GM18505 (cell line): ENCODE measurements at regions not wholly inside any gene's neighbourhood (a gene's known extent, or its start where the extent isn't known, plus 50 kb on each side); places are given as distances from the start of the nearest gene placed in this dataset.
"Not testable (repeated sequence)": the region's sequence is repeated elsewhere in the genome, so short reads cannot be mapped to it uniquely, and the experiment has no call there.

ENCODE experiments used
- ATAC-seq: cut with Tn5 transposase; IDR thresholded peaks from one replicate; pipeline ENCODE4 v1.9.1; 2021; ENCODE audit not compliant: unreplicated experiment
- POLR2A ChIP-seq: IDR thresholded peaks from 4 replicates; pipeline ENCODE4 v1.6.1; 2011; ENCODE audit warnings: borderline replicate concordance; ENCODE audit not compliant: insufficient read depth, insufficient read length; ENCODE audit errors: extremely low read depth

DNA sequence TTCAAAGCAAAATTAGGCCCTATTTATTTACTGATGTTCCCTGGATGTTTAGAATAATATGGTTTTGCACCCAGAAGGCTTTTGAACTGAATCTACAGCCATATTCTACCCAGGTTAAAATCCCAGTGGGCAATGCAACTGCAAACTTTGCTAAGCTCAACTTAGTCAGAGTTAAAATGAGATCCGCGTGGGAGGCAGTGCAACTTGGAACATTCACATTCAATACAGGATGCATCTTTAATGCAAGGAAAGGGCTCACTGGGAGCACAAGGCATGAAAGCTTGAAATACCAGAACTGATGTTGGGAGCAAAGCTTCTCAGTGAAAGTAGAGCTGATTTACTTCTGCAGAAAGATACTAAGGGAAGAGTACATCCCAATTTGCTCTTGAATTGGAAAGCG is 281.2 kb upstream of the DEFB112 start:
- no peak for ATAC-seq
- no peak for TF ChIP-seq POLR2A

DNA sequence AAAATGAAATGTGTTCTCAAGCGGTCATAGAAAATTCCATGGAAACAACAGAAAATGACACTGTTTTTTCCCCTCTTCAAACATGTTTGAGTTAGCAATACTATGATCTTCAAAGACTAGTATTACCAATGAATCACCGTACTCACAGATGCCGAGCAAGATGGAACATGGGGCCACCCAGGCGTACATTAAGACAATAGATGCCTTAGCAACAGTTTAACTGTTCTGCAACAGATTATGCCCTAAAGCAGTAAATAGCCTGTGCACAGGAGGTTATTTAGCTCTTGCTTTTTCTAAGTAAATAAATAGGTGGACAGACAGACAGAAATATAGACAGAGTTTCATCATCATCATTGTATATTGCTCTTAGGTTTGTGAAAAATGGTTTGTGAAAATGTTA is 284.0 kb upstream of the DEFB112 start:
- ATAC-seq, result no peak
- TF ChIP-seq POLR2A, result no peak

DNA sequence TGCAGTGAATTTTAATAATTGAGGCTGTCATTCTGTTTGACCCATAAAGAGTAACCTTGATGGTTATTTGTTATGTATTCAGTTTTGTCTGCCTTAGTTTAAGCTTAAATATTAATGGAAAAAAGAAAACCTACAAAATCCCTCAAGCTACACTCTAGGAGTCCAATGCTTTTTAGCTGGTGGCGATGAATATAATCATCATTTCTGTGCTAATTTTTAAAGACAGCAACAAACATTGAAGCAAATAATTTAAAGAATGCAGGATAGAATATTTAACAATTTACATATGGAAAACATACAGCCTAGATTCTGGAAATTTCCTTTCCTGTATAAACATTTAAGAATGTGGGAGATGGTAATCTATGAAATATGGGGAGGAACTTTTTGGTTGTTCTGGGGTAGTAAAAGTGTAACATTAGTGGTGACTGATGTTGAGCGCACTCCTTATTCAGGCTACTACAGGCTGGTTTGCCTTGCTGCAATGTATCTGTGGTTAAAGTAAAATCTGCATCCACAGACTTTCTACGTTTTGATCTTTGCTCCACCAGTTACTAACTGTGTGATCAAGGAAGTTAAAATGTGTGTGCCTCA is 287.9 kb upstream of the DEFB112 start:
- ATAC-seq, result no peak
- TF ChIP-seq POLR2A, result no peak

DNA sequence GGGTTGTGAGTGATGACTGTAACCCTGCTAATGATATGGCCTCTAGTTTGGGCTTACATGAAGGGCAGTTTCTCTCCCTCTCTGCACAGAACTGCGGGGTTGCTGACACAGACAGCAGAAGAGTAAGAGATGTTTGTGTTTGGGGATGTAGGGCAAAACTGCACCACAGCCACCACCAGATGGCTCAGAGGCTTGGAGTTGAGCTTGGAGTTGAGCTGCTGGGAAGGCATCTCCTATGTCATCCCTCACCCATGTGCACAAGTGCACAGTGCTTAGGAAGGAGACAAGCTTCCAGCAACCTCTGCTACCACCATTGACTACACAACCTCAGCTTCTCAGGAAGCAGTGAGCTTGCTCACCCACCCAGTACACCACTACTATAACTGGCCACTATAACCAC is 303.9 kb upstream of the DEFB112 start:
- no peak for TF ChIP-seq POLR2A
- no peak for ATAC-seq

DNA sequence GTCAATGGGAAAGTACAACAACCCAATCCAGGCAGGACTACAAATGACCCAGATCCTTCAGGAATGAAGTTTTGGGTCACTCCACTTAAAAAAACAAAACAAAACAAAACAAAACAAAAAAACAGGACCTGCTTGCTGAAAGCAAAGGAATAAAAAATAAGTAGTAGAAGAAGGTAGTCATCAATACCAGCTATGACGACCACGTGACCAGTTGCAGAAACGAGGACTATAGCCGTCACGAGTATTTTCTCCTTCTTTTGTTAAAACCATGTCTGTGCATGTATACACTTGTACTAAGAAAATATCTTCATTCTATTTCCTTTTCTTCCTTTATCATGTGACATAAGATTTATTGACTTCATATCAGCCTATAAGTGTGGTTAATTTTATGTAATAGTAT is 308.4 kb upstream of the DEFB112 start:
- ATAC-seq, result no peak
- TF ChIP-seq POLR2A, result no peak

DNA sequence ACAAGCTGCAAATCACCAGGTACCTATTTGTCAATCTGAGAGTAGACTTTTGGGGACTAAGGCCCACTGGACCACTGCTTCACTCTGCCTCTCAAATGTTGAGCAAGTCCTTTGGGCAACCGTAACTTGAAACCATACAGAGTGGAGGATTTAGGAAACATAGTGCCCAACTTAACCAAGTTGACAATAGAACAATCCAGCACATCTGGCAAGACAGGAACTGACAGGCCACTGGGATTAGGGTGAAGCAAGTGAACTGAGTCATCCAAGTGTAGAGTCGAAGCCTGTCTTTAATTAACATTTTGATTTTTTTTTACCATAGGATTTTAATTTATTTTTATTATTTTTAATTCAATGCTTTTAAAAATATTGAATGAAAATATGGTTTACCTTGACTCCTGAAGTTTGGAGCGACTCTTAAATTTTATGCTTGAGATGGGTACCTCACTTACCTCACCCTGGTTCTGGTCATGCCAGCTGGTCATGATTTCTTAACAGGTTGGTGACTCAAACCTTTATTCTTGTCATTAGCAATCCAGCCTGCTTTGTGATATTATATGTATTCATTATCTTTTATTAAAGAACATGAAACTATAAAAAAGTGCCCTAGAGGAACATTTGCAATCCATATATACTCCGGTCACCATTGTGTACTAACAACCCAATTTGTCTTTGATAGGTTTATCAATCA is 312.1 kb upstream of the DEFB112 start:
- TF ChIP-seq POLR2A, result no peak

DNA sequence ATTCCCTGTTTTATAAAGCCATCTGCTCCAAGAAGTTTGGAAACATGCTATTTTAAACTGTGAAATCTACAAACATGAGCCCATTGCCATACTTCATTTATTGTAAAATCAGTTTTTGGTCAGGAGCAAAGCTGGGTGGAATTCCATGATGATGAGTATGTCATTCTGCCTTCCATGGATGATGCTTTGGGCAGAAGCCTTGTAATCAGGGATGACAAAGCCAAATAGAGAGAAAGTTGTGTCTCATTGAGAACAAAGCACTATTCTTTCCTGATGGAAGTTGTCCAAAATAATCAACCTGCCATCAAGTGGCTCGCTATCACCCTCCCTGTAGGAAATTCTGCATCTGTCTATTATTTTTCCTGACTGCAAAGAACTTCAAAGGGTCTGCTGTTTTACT is 313.0 kb upstream of the DEFB112 start:
- no peak for ATAC-seq

More for the DNA sequence above, 312.1 kb upstream of the DEFB112 start:
- ATAC-seq, result no peak

DNA sequence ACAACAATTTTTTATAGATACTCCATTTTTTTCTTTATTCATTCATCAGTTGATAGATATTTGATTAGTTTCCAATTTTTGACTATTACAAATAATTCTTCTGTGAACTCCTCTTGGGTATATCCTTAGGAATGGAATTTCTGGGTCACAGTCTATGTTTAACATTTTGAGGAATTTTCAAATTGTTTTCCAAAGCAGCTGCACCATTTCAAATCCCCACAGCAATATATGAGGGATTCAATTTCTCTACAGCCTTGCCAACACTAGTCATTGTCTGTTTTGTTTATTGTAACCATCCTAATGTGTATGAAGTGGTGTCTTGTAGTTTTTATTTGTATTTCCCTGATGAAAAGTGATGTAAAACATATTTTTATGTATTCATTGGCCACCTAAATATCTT is 320.3 kb upstream of the DEFB112 start:
- ATAC-seq, result no peak
- TF ChIP-seq POLR2A, result no peak

More for the DNA sequence above, 313.0 kb upstream of the DEFB112 start:
- no peak for TF ChIP-seq POLR2A

DNA sequence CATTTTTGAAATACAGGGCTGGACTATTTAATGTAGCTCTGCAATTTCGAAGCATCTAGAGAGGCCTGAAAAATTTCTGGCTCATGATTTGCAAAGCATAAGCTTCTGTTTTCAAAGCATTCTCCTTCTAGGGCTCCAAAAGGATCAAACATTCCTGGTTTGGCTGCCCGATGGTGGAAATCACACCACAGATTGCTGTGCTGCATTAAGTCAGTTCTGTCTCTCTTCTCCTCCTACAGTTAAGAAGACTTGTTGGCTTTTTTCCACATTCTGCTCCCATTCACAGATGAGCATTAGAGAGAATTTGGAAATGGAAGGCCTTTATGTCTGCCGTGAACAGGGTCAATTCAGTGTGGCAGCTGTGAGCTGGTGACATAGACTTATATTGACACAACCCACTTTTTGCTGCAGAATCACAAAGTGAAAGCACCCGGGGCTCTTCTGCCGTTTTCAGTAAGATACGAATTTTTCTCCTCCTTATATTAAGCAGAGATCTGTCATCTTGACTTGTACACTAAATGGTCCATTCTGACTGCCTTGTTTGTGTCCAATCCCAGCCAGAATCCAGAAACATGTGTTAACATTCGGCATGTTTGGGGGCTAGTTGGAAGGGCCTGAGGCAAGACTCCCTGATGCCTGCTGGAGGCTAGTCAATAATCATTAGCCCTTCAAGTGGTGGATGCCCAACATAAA is 330.8 kb upstream of the DEFB112 start:
- TF ChIP-seq POLR2A, result no peak
- ATAC-seq, result no peak

DNA sequence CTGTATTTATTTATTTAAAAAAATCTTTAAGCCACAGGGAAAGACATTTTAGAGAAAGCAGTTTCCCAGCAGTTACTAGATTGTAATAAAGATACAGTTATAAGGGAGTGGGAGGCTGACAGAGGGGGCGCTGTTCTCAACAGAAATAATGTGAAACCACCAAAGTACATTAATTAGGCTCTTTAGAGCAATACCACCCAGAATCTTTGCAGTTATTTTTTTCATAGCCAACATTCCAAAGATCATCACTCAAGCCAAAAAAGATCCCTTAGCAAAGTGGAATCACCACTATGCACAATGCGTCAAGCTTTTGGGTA is 331.3 kb upstream of the DEFB112 start:
- ATAC-seq, result no peak
- TF ChIP-seq POLR2A, result no peak

DNA sequence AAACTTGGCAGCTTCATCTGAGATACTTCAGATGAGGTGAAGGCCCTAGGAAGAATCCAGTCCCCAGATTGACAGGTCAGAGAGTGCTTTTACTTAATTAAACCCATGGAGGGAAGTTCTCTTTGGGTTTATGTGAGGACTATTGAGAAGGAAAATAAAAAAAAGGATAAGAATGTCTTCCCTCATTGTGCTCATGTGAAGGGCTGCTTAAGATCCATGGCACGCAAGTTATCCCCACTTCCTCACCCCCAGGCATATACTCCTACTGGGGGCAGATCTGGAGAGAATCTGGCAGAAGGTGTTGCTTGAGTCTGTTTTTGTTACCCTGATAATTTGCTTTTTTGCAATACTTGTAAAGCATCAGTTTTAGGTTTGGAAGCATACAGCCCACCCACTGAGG is 322.9 kb upstream of the TFAP2D start:
- no peak for TF ChIP-seq POLR2A
- ATAC-seq, result no peak

DNA sequence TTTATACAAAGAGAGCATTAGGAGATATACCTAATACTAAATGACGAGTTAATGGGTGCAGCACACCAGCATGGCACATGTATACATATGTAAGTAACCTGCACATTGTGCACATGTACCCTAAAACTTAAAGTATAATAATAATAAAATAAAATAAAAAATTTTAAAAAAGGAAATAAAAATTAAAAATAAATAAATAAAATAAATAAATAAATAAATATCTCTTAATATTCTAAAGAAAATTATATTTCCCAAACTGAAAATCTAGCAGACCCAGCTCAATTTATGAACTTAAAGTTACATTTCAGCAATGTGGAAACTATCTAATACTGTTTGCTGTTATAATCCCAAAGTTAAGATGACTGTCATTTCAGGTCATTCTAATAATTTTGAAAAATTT is 319.2 kb upstream of the TFAP2D start:
- ATAC-seq, result not testable (repeated sequence)

DNA sequence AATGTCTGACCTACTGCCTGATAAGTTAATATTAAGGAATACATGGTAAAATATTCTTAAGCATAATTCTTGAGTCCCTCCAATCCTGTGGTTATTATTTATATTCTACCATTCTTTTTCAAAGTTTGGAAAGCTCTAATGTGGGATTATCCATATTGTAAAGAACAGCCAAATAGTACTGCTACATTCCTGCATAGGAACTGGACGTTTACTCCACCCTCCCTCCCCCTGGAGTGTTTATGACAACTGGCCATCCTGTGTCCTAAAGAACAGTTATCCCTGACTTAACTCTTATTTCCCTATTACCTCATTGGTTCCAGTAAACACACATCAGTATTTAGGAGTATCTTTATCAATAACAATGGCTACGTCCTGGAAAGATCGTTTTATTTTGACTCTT is 308.7 kb upstream of the TFAP2D start:
- no peak for TF ChIP-seq POLR2A
- no peak for ATAC-seq

DNA sequence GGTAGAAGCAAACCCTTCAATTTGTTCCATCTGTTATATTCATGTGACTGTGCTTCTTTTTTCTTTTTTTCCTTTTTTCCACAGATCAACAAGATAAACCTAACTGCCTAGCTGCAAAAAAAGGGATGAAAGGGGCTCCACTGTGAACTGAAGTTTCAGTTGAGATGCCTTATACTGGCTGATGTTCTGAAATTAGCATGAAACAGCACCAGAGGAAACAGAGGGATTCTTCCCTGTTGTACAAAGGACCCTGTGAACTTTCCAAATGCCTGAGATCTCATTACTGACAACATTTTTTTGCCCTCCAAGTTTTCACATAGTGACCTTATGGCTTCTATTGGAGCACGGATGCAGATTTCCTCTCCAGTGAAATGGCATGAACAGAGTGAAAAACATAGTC is 302.7 kb upstream of the TFAP2D start:
- no peak for ATAC-seq

DNA sequence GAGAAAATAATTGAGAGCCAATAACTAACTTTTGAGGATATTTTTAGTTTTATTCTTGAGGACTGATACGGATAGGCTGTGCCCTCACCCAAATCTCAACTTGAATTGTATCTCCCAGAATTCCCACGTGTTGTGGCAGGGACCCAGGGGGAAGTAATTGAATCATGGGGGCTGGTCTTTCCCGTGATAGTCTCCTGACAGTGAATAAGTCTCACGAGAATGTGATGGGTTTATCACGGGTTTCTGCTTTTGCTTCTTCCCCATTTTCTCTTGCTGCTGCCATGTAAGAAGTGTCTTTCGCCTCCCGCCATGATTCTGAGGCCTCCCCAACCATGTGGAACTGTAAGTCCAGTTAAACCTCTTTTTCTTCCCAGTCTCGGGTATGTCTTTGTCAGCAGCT is 292.3 kb upstream of the TFAP2D start:
- ATAC-seq, result not testable (repeated sequence)

More for the DNA sequence above, 302.7 kb upstream of the TFAP2D start:
- TF ChIP-seq POLR2A, result no peak
